ENCODE measurements at regions not wholly inside any gene's neighbourhood (a gene's known extent, or its start where the extent isn't known, plus 50 kb on each side); places are given as distances from the start of the nearest gene placed in this dataset.
"Not testable (repeated sequence)": the region's sequence is repeated elsewhere in the genome, so short reads cannot be mapped to it uniquely, and the experiment has no call there.

GRCh38 chr2:196284144-196284844 is 112.9 kb upstream of the STK17B start:
- DNase-seq = no peak

- no peak for DNase-seq
These were observed 113.6 kb upstream of the STK17B start for GRCh38 chr2:196284866-196285557.

DNA sequence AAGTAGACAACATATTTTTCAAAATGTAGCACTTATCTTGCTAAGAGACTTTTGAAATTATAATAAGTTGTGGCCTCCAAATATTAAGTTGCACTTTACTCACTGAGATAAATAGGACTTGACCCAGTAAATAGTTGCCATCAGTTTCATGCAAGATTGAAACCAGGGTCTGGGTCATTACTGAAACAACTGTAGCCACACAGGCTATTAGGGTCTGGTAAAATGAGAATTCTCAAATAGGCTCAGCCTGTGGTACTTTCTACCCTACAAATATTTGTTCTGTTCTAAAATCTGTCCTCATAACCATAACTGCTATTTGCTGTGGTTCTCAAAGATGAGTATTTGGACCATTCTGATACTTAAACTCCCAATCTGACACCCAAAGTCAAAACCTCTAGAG is 115.4 kb upstream of the STK17B start:
- no peak for DNase-seq

DNA sequence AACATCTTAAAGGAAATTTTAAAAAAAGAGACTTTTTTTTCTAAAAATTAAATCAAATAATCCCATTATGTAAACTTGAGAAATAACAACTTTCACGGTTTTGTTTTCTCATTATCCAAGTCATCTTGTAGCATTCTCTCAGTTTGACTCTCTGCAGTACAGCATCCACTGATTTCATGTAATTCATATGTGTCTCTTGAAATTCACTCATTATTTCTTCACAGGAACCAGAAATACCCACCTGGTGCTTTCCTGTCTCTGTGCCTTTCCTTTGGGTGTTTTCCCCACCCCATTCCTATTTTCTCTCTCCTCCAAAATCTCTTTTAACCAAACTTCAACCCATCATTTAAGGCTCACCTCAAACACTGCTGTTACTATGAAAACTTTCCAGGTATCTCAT is 116.1 kb upstream of the STK17B start:
- DNase-seq = no peak

GRCh38 chr2:196288006-196288538 is 116.7 kb upstream of the STK17B start:
- DNase-seq = no peak

DNA sequence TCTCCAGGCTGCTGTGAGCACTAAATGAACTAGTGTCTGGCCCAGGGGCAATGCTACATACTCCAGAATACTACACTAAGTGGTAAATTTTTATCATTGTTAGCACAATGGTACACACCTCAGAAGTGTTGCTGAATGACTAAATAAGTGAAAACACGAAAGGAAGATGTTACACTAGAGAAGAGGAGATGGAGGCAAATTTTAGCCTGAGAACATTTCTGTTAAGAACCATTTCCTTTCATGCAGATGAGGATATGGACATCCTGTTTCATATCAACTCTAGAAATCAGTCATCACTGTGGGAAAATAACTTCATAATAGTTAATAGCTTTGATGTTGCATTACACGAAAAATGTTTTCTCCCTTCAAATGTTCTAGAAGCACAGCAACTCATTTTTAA is 117.6 kb upstream of the STK17B start:
- no peak for DNase-seq

- no peak for DNase-seq
These were observed 118.8 kb upstream of the STK17B start for GRCh38 chr2:196290136-196290535.

- DNase-seq = no peak
These were observed 119.2 kb upstream of the STK17B start for GRCh38 chr2:196290569-196290968.

GRCh38 chr2:196291426-196291825 is 120.0 kb upstream of the STK17B start:
- DNase-seq = no peak

DNA sequence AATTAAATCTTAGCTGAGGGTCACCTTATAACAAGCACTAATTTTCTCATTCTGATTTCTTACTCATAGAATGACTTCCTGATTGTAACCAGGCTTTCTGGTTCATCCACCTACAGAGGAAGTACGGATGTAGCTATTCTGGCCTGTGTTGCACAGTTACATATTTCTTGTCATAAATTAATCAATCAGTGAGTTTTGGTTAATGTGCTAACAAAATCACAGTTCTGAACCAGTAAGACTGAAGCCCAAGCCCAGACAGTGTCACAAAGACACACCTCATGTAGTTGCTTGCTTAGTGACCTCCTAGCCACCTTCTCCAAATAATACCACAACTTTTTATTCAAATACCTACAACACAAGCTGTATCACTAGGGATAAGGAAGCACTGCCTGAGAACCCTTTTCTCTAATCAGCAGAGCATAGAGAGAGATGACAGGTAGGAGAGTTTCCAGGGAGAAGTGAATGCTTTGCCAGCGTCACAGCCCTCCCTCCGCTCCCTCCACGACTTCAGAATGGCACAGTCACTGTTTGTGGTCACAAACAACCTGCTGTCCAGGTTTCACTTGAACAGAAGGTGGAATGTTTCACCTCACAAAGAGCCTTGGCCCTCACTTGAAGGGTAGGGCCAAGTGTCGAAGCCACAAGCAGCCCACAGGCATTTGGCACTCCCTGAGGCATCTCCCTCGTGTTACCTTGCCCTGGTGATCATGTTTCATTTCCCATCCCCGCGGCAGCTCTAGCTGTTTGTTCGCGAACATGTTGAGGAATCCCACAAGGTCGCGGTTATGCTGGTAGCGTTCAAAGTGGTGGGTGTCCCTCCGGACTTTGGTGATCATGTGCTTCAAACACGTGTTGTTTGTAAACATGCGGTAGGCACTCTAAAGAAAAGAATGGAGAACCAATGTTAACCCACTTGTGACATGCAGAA is 120.8 kb upstream of the STK17B start:
- no peak for DNase-seq

DNA sequence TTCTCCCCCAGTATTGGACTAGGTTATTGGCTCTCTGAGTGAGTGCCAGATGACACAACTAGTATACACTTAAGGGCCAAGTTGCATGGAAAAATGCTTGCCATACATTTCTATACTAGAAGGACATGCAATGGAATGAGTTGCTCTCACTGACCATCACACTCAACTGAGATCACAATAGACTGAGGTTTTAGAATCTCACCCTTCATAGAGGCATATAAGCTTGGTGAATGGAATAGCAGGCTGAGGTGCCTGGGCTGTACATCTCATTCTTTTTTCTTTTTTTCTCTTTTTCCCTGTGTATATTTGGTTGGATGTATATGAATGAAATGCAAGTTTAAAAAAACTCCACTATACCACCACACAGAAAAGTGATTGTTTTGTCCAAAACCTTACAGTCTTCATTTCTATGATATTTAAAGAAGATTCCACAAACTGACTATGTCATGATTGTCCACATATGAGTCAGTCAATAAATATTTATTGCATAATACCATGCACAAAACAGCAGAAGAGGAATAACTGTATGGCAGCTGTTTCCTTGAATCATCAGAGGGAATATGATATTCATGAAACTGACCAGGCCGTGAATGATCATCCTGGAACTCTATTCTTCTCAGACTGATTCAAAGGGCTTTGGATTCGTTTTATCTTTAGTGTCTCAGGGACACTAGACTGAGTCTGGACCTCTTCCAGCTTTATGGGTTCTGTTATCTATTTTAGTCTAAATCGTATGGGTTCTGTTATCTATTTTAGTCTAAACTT is 122.6 kb upstream of the STK17B start:
- no peak for DNase-seq

DNA sequence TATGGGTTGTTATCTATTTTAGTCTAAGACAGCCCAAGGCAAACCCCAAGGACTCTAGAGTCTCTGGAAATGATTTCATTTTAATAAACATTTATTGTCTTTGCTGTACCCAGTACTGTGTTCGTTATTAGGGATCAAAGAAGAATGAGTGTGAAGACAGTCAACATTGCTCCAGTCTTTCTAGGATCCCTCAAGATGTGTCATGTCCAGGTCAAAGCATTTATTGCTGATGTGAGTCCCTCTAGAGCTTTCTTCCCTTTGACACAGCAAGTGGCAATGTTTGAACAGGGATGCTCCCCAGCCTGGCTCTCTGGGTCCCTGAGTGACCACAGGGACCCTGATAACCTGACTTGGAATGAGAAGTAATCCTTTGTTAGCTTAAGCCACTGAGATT is 123.1 kb upstream of the STK17B start:
- DNase-seq = no peak

DNA sequence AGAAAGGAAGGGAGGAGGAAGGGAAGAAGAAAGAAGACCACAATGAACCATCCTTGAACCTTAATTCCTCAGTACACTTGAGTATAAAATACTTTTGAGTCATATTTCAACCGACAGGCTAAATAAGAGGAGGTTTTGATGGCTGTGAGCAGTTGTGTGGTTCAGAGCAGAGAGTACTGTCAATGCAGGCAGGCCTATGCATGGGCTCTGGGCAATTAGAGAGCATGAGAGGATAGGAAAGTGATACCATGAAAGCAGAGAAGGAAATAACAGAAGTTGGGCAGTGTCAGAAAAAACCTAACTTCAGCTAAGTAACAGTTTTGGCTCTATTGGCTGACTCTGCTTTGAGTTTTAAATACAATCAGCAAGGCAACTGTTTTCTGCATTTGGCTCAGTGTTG is 123.6 kb upstream of the STK17B start:
- DNase-seq = no peak

- not testable (repeated sequence) for DNase-seq
These were observed 126.8 kb upstream of the STK17B start for GRCh38 chr2:196298106-196298723.

DNA sequence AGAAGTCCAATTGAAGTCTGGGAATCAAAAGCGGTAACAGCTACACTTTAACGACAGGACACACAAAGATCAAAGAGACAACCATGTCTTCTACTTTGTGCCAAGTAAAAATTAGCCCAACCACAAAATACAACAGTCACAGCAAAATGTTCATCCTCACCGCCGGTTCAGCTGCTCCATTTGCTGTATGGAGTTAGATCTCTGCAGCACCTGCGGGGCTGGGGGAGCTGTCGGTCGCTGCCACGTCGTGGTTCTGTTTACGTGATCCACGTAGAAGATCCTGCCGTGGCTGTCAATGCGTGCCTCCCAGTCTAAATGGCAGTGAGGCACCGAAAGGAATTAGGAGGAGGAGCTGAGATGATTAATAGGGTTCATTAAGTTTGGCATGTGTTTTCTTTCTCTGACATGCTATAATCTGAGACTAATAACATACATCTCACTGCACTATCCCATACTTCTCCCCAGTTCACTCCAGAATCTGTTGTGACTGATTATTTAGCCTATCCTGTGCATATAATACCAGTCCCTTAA is 136.5 kb upstream of the STK17B start:
- DNase-seq = no peak

GRCh38 chr2:196309691-196310090 is 138.3 kb upstream of the STK17B start:
- DNase-seq = no peak

DNA sequence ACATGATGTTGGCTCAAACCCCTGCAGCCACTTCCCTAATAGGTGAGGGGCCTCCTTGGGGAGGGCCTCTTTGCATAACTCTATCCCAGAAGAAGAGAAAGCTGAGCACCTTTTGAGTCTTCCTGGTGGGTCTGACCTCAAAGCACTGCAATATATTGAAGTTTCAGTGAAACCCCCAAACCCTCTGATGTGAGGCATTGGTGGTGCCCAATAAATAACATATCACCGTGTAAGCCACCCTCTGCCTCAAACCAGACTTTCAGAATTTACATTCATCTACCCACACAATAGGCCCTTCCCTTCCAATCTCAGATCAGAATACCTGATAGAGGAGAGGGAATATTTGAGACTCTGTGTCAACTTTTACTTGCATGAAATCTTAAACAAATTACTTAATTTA is 142.8 kb upstream of the STK17B start:
- no peak for DNase-seq

GRCh38 chr2:196314780-196315179 is 143.4 kb upstream of the STK17B start:
- no peak for DNase-seq

- no peak for DNase-seq
These were observed 144.1 kb upstream of the STK17B start for GRCh38 chr2:196315388-196316049.

- no peak for DNase-seq
These were observed 144.7 kb upstream of the STK17B start for GRCh38 chr2:196316050-196316430.

All from NCI-H1092 (cell line).